ENCODE measurements at regions not wholly inside any gene's neighbourhood (a gene's known extent, or its start where the extent isn't known, plus 50 kb on each side); places are given as distances from the start of the nearest gene placed in this dataset.

DNA sequence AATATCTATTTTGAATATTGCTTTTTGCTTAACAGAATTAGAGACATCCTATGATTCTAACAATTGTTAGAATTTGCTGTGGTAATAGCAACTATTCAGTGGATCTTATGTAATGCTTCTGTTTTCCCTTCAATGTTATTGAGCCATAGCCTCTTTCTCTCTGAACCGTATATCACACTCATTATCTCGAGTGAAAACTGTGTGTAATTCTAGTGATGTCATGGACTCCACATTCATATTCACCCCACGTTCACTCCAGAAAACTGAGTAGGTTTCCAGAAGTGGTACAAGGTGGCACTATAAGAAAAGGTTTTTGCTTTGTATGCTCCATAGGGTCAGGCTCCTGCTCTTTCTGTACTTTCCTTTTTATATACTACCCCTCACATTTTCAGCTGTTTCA, 534.3 kb upstream of the PABPC4L start:
- TF ChIP-seq, protein P1, sequence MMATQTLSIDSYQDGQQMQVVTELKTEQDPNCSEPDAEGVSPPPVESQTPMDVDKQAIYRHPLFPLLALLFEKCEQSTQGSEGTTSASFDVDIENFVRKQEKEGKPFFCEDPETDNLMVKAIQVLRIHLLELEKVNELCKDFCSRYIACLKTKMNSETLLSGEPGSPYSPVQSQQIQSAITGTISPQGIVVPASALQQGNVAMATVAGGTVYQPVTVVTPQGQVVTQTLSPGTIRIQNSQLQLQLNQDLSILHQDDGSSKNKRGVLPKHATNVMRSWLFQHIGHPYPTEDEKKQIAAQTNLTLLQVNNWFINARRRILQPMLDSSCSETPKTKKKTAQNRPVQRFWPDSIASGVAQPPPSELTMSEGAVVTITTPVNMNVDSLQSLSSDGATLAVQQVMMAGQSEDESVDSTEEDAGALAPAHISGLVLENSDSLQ (IDR thresholded peaks at IDR 0.05), result no peak
- no peak for TF ChIP-seq FOXK2 (IDR thresholded peaks at IDR 0.05)
- no peak for TF ChIP-seq SP1 (IDR thresholded peaks at IDR 0.05)
- TF ChIP-seq LEF1 (IDR thresholded peaks at IDR 0.05; ENCODE audit: borderline replicate concordance), result no peak
- TF ChIP-seq FOXM1 (IDR thresholded peaks at IDR 0.05; ENCODE audit: borderline replicate concordance), result no peak
